ENCODE measurements at regions not wholly inside any gene's neighbourhood (a gene's known extent, or its start where the extent isn't known, plus 50 kb on each side); places are given as distances from the start of the nearest gene placed in this dataset.

GRCh38 chr6:101110814-101111213 lies 229.7 kb upstream of the ASCC3 start:
- no peaks in the 10 kb centered on the region for H3K36me3 Mint-ChIP-seq (ENCODE audit: unreplicated experiment)
- no peak for DNase-seq
- H3K4me3 Mint-ChIP-seq (ENCODE audit: unreplicated experiment): no peak overlapping the region
- H3K9me3 Mint-ChIP-seq (ENCODE audit: unreplicated experiment): no peaks in the 10 kb centered on the region
- H3K4me1 Mint-ChIP-seq (ENCODE audit: low read depth, unreplicated experiment): no peaks in the 10 kb centered on the region
- TF ChIP-seq, protein P1, sequence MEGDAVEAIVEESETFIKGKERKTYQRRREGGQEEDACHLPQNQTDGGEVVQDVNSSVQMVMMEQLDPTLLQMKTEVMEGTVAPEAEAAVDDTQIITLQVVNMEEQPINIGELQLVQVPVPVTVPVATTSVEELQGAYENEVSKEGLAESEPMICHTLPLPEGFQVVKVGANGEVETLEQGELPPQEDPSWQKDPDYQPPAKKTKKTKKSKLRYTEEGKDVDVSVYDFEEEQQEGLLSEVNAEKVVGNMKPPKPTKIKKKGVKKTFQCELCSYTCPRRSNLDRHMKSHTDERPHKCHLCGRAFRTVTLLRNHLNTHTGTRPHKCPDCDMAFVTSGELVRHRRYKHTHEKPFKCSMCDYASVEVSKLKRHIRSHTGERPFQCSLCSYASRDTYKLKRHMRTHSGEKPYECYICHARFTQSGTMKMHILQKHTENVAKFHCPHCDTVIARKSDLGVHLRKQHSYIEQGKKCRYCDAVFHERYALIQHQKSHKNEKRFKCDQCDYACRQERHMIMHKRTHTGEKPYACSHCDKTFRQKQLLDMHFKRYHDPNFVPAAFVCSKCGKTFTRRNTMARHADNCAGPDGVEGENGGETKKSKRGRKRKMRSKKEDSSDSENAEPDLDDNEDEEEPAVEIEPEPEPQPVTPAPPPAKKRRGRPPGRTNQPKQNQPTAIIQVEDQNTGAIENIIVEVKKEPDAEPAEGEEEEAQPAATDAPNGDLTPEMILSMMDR (IDR thresholded peaks at IDR 0.05; ENCODE audit: partially characterized antibody, unreplicated experiment): no peak
- H3K27ac Mint-ChIP-seq (ENCODE audit: unreplicated experiment): no peak overlapping the region
- H3K27me3 Mint-ChIP-seq (ENCODE audit: unreplicated experiment): no peaks in the 10 kb centered on the region

DNA sequence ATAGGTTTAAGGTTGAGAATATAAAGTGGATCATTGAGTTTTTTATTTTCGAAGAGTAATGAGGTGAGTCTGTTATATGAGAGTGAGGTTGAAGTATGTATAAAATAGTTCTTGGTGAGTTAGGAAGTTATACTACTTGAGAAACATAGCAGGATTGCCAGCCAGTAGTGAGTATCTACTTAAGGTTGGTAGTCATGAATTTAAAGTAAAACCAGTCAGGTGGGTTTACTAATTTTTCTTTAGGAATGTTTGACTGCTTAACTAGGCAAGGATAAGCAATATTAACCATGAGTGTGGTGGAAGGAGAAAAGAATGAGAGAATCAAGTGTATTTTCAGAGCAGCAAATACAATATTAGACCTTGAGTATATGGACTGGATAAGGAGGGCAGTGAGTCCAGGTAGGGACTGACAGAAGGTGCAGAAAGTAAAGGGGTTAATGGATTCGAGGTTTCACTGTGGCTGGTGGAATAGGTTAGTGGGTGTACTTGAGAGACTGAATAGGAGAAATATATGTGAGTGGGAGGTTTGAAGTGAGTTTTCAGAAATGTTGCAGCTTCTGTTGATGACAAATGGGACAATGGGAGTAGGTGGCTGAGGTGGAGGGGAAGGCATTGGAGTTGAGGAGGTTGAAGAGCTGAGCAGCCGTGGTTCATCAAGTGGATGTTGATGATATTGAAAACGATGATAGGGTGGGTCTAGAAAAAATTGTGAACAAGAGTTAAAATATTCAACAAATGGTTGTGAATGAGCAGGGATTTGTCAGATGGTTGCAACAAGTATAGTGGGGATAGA lies 232.5 kb upstream of the ASCC3 start:
- TF ChIP-seq, protein P1 (IDR thresholded peaks at IDR 0.05; ENCODE audit: partially characterized antibody, unreplicated experiment): no peak
- no peaks in the 10 kb centered on the region for H3K36me3 Mint-ChIP-seq (ENCODE audit: unreplicated experiment)

GRCh38 chr6:101114703-101115102 lies 233.6 kb upstream of the ASCC3 start:
- DNase-seq: no peak

More for the DNA sequence above, 232.5 kb upstream of the ASCC3 start:
- Mint-ChIP-seq H3K4me1 (ENCODE audit: low read depth, unreplicated experiment) (no peaks in the 10 kb centered on the region), H3K9me3 (ENCODE audit: unreplicated experiment) (peaks cover 5% of the 10 kb centered on the region), H3K4me3 (ENCODE audit: unreplicated experiment) (no peak overlapping the region), H3K27ac (ENCODE audit: unreplicated experiment) (no peak overlapping the region), H3K27me3 (ENCODE audit: unreplicated experiment) (peaks cover 5% of the 10 kb centered on the region)
- no peak for DNase-seq

GRCh38 chr6:101116337-101116736 lies 235.2 kb upstream of the ASCC3 start:
- Mint-ChIP-seq H3K27ac (ENCODE audit: unreplicated experiment) (peak overlapping the region; percentile 93), H3K36me3 (ENCODE audit: unreplicated experiment) (no peaks in the 10 kb centered on the region), H3K4me1 (ENCODE audit: low read depth, unreplicated experiment) (peaks cover 3% of the 10 kb centered on the region), H3K4me3 (ENCODE audit: unreplicated experiment) (no peak overlapping the region), H3K27me3 (ENCODE audit: unreplicated experiment) (peaks cover 5% of the 10 kb centered on the region), H3K9me3 (ENCODE audit: unreplicated experiment) (peaks cover 5% of the 10 kb centered on the region)
- peak; percentile 33 for DNase-seq
- TF ChIP-seq, protein P1 (IDR thresholded peaks at IDR 0.05; ENCODE audit: partially characterized antibody, unreplicated experiment): peak; percentile 58

More at GRCh38 chr6:101114703-101115102, 233.6 kb upstream of the ASCC3 start:
- H3K9me3 Mint-ChIP-seq (ENCODE audit: unreplicated experiment): peaks cover 5% of the 10 kb centered on the region
- H3K36me3 Mint-ChIP-seq (ENCODE audit: unreplicated experiment): no peaks in the 10 kb centered on the region
- peaks cover 5% of the 10 kb centered on the region for H3K27me3 Mint-ChIP-seq (ENCODE audit: unreplicated experiment)
- no peak overlapping the region for H3K27ac Mint-ChIP-seq (ENCODE audit: unreplicated experiment)
- no peak overlapping the region for H3K4me3 Mint-ChIP-seq (ENCODE audit: unreplicated experiment)
- H3K4me1 Mint-ChIP-seq (ENCODE audit: low read depth, unreplicated experiment): peaks cover 3% of the 10 kb centered on the region
- TF ChIP-seq, protein P1 (IDR thresholded peaks at IDR 0.05; ENCODE audit: partially characterized antibody, unreplicated experiment): no peak
